RWPE2 (cell line): ENCODE measurements at regions not wholly inside any gene's neighbourhood (a gene's known extent, or its start where the extent isn't known, plus 50 kb on each side); places are given as distances from the start of the nearest gene placed in this dataset.

ENCODE experiments used
- ATAC-seq: fragments of 200-7000 bp; cut with Tn5 transposase; 3 replicates; pipeline ENCODE4 v1.9.1; 2021; ENCODE audit warnings: low read depth
- DNase-seq: peaks from one replicate; pipeline ENCODE4 v3.0.0-alpha.2; 2020; ENCODE audit warnings: low spot score
- H3K27ac ChIP-seq: fragments of 450-650 bp; 2 replicates; pipeline ENCODE4 v1.5.1; 2017; ENCODE audit warnings: mild to moderate bottlenecking; ENCODE audit not compliant: poor library complexity, severe bottlenecking
- H3K27me3 ChIP-seq: fragments of 250-450 bp; sonication (Bioruptor Pico); 2 replicates; pipeline ENCODE4 v1.5.1; 2021; ENCODE audit warnings: mild to moderate bottlenecking, moderate library complexity; ENCODE audit not compliant: insufficient read depth, poor library complexity, severe bottlenecking
- H3K36me3 ChIP-seq: fragments of 250-450 bp; sonication (Bioruptor Pico); 2 replicates; pipeline ENCODE4 v1.5.1; 2020; ENCODE audit warnings: low read depth, mild to moderate bottlenecking, moderate library complexity
- H3K4me1 ChIP-seq: fragments of 250-450 bp; sonication (Bioruptor Pico); 2 replicates; pipeline ENCODE4 v1.5.1; 2021; ENCODE audit warnings: mild to moderate bottlenecking, moderate library complexity; ENCODE audit not compliant: insufficient read depth, poor library complexity, severe bottlenecking
- H3K4me3 ChIP-seq: fragments of 250-450 bp; sonication (Bioruptor Pico); 2 replicates; pipeline ENCODE4 v1.5.1; 2021; ENCODE audit warnings: mild to moderate bottlenecking, moderate library complexity; ENCODE audit not compliant: severe bottlenecking
- H3K9me3 ChIP-seq: fragments of 250-450 bp; sonication (Bioruptor Pico); 2 replicates; pipeline ENCODE4 v1.5.1; 2021; ENCODE audit warnings: mild to moderate bottlenecking, moderate library complexity; ENCODE audit not compliant: severe bottlenecking
- CTCF ChIP-seq: fragments of 450-650 bp; IDR thresholded peaks from one replicate; pipeline ENCODE4 v1.5.1; 2017; ENCODE audit warnings: mild to moderate bottlenecking, moderate library complexity; ENCODE audit not compliant: poor library complexity, severe bottlenecking

DNA sequence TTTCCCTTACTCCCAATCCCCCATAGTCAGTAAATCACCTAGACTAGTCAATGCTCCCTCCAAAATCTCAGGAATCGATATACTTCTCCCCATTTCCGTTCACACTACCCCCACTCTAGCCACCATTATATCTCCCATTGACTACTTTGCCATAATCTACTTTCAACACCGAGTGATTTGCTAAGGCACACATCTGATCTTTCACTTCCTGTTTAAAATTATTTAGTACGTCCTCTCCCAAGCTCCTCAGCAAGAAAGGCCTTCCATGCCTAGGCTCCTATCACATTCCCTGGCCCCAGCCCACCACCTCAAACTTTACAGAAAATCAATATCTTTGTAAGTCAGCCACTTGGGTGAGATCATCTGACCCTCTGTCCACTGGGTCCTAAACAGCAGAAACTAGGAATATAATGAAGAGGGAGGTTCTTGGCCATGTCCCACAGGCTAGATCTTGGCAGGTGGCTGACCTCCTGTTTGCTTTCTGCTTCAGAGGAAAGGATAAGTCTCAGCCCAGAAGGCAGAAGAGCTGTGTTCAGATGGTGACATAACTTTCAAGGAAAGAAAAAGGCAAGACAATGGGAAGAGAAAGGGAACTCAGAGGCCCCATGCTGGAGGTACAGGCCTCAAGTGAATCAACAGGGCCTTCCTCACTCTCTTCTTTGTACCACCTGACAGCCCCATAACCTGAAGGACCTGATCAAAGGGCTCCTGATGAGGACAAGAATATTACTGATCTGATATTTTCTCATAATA is 103.0 kb downstream of the RPL22L1 start:
- H3K36me3 ChIP-seq = no peaks in the 10 kb centered on the region
- H3K27me3 ChIP-seq = no peaks in the 10 kb centered on the region
- H3K9me3 ChIP-seq = no peaks in the 10 kb centered on the region
- no peak overlapping the region for H3K27ac ChIP-seq
- H3K4me1 ChIP-seq = no peaks in the 10 kb centered on the region
- no peak for TF ChIP-seq CTCF
- ATAC-seq (no peak), DNase-seq (no peak)
- no peak overlapping the region for H3K4me3 ChIP-seq

GRCh38 chr3:170766253-170766652 is 103.7 kb downstream of the RPL22L1 start:
- no peak overlapping the region for H3K4me3 ChIP-seq
- no peaks in the 10 kb centered on the region for H3K27me3 ChIP-seq
- ATAC-seq (no peak), DNase-seq (no peak)
- H3K4me1 ChIP-seq = no peaks in the 10 kb centered on the region
- TF ChIP-seq CTCF = no peak
- no peaks in the 10 kb centered on the region for H3K9me3 ChIP-seq
- no peak overlapping the region for H3K27ac ChIP-seq
- H3K36me3 ChIP-seq = no peaks in the 10 kb centered on the region

GRCh38 chr3:170765419-170766078 is 104.4 kb downstream of the RPL22L1 start:
- Histone ChIP-seq H3K36me3 (no peaks in the 10 kb centered on the region), H3K27me3 (no peaks in the 10 kb centered on the region), H3K27ac (no peak overlapping the region), H3K9me3 (no peaks in the 10 kb centered on the region), H3K4me3 (no peak overlapping the region), H3K4me1 (peaks cover 4% of the 10 kb centered on the region)
- no peak for ATAC-seq
- no peak for DNase-seq
- TF ChIP-seq CTCF = no peak

DNA sequence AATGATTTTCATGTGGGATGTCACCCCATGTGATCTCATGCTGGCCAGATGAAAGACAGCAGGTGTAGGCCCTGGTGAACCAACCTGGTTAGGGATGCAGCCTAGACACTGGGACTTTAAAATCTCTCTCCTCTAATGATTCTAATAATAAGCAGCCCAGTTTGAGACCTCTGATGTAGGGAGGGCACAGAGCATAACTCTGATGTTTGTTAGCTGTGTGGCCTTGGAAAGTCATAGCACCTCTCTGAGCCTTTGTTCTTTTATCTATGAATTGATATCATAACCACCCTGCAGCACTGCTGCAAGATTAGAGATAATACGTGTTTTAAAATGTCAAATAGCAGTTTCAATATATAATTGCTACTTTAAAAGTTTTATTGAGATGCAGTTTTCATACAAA is 106.0 kb downstream of the RPL22L1 start:
- Histone ChIP-seq H3K4me1 (peaks cover 10% of the 10 kb centered on the region), H3K9me3 (no peaks in the 10 kb centered on the region), H3K27me3 (no peaks in the 10 kb centered on the region), H3K27ac (no peak overlapping the region), H3K36me3 (no peaks in the 10 kb centered on the region), H3K4me3 (no peak overlapping the region)
- DNase-seq = no peak
- TF ChIP-seq CTCF = no peak
- no peak for ATAC-seq

DNA sequence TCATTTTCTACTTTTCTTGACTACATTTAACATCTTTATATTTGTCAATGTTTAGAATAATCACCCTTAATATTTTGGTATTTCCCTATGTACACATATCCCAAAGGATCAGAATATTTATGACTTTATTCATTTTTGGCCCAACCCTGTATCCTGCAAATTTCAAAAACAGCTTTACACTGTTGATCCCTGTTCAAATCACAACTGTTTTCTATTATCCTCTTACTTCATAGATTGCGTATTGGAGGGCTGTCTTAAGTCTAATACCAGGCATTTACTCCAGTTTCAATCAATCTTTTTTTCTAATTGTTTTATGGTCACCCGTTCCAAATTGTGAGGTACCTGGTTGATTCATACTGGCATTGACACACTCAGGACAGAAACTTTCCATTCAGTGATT is 107.9 kb downstream of the RPL22L1 start:
- no peak for TF ChIP-seq CTCF
- DNase-seq (no peak), ATAC-seq (no peak)
- H3K4me1 ChIP-seq = peaks cover 10% of the 10 kb centered on the region
- H3K36me3 ChIP-seq = no peaks in the 10 kb centered on the region
- H3K9me3 ChIP-seq = no peaks in the 10 kb centered on the region
- H3K27me3 ChIP-seq = no peaks in the 10 kb centered on the region
- H3K4me3 ChIP-seq = no peak overlapping the region
- H3K27ac ChIP-seq = no peak overlapping the region
